HEK293T (cell line): ENCODE measurements at regions not wholly inside any gene's neighbourhood (a gene's known extent, or its start where the extent isn't known, plus 50 kb on each side); places are given as distances from the start of the nearest gene placed in this dataset.

Source experiments
- ARNT ChIP-seq: fragments of 450-650 bp; IDR thresholded peaks from 2 replicates; pipeline ENCODE4 v1.6.1; 2017; ENCODE audit warnings: mild to moderate bottlenecking
- CTBP1 ChIP-seq: fragments of 450-650 bp; IDR thresholded peaks from 2 replicates; pipeline ENCODE4 v1.6.1; 2016; ENCODE audit warnings: borderline replicate concordance
- FOXK2 ChIP-seq: fragments of 450-650 bp; IDR thresholded peaks from 2 replicates; pipeline ENCODE4 v1.6.1; 2016; ENCODE audit warnings: mild to moderate bottlenecking
- HDGF ChIP-seq: fragments of 450-650 bp; IDR thresholded peaks from 2 replicates; pipeline ENCODE4 v1.6.1; 2017; ENCODE audit warnings: antibody characterized with exemption, borderline replicate concordance
- SUZ12 ChIP-seq: fragments of 450-650 bp; IDR thresholded peaks from 2 replicates; pipeline ENCODE4 v1.6.1; 2016; ENCODE audit warnings: mild to moderate bottlenecking
- TARDBP ChIP-seq: fragments of 450-650 bp; IDR thresholded peaks from 2 replicates; pipeline ENCODE4 v1.6.1; 2016

- TF ChIP-seq ARNT (no peak), HDGF (no peak), FOXK2 (no peak), SUZ12 (no peak), CTBP1 (no peak), TARDBP (no peak)
These were observed 53.7 kb upstream of the TMX4 start for GRCh38 chr20:8073024-8073832.
